Heart right ventricle (tissue), 16 donors: ENCODE measurements at regions not wholly inside any gene's neighbourhood (a gene's known extent, or its start where the extent isn't known, plus 50 kb on each side); places are given as distances from the start of the nearest gene placed in this dataset.
"Not testable (repeated sequence)": the region's sequence is repeated elsewhere in the genome, so short reads cannot be mapped to it uniquely, and the experiment has no call there.

Experiments used
- ATAC-seq, 8 donors: fragments of 200-7000 bp; cut with Tn5 transposase; one replicate each; pipeline ENCODE4 v1.9.1; 2020; ENCODE audit warnings: mild to moderate bottlenecking in 8 of 8, moderate library complexity in 8 of 8, moderate number of reproducible peaks in 1 of 8
- DNase-seq, 2 donors: peaks; one replicate each; pipeline ENCODE4 v3.0.0-alpha.2; 2020
- H3K27ac ChIP-seq, 10 donors: fragments of 200-600 bp; sonication (generic) in 2 of 10; one replicate each; pipeline versions ENCODE4 v1.5.0 to v1.8.0; 2020 to 2022; ENCODE audit warnings: mild to moderate bottlenecking in 3 of 10
- H3K27me3 ChIP-seq, 7 donors: fragments of 200-600 bp; one replicate each; pipeline ENCODE4 v1.8.0; 2021 to 2022; ENCODE audit warnings: mild to moderate bottlenecking in 2 of 7
- H3K36me3 ChIP-seq, 9 donors: fragments of 200-600 bp; sonication (generic) in 1 of 9; one replicate each; pipeline versions ENCODE4 v1.5.0 to v1.8.0; 2020 to 2022; ENCODE audit warnings: mild to moderate bottlenecking in 2 of 9
- H3K4me1 ChIP-seq, 9 donors: fragments of 200-600 bp; sonication (generic) in 1 of 9; one replicate each; pipeline versions ENCODE4 v1.5.0 to v1.8.0; 2020 to 2022; ENCODE audit warnings: mild to moderate bottlenecking in 4 of 9
- H3K4me3 ChIP-seq, 10 donors: fragments of 200-600 bp; sonication (generic) in 2 of 10; one replicate each; pipeline versions ENCODE4 v1.5.0 to v1.8.0; 2020 to 2022; ENCODE audit warnings: mild to moderate bottlenecking in 7 of 10, moderate library complexity in 2 of 10
- H3K9me3 ChIP-seq, 11 donors: fragments of 200-600 bp in 10 of 11; sonication (generic) in 2 of 11; one replicate each; pipeline versions ENCODE4 v1.5.0 to v1.8.0; 2013 to 2022; ENCODE audit warnings: mild to moderate bottlenecking in 2 of 11, control low read depth in 1 of 11, moderate library complexity in 1 of 11
- CTCF ChIP-seq, 9 donors: fragments of 200-600 bp; sonication (generic) in 2 of 9; IDR thresholded peaks; one replicate each; pipeline versions ENCODE4 v1.5.0 to v1.8.0; 2021 to 2022; ENCODE audit warnings: antibody characterized with exemption in 9 of 9, mild to moderate bottlenecking in 5 of 9, moderate library complexity in 1 of 9
- WGBS, 2 donors: extraction: QIAGEN DNeasy Blood & Tissue Kit; methylation state at CpG; one replicate each; pipeline ENCODE4 v1.1.7; 2013; ENCODE audit warnings: inconsistent platforms in 1 of 2; 5-methylcytosine and 5-hydroxymethylcytosine counted together
- intact Hi-C, 10 donors: fragments of 100-400 bp; cut with DNase I; formaldehyde crosslinking; loops; one replicate each; pipeline versions ENCODE4 v1.11.1 to v1.14.2; 2022
- donor health status: Arrhythmogenic right ventricular cardiomyopathy.
- donor health status: ischemic (EF 13 %, LVEDD 7.1; RV severe dilation, severe dysfunction).
- donor health status: healthy with polysubstance abuse.
- donor health status: DM: no; HTN: yes; CAD: no.
- donor health status: DM: no; HTN: no; CAD: no.
- donor health status: ischemic (EF 25% LVEDD 6.9; RV normal size, moderate dysfunction).
- donor health status: ischemic (EF 25% LVEDD 5.7; RV mildly dilated, moderate dysfunction).
- donor health status: healthy.
- donor health status: DM: yes; HTN: yes; CAD: no.
- donor health status: Ischemic cardiomyopathy.
- donor health status: ischemic (EF 35%, LVEDD 5.7; RV mildly dilated, moderate dysfunction).
- donor health status: nonischemic (EF 11% LVEDD 7.7; RV severe dilation, severe dysfunction).
- donor health status: DM: yes; HTN: yes; CAD: no.
- donor health status: PGD.
- donor health status: ischemic (EF 29% LVEDD 5.4; RV normal size, mild dysfunction).
- donor health status: nonischemic (EF 23%, LVEDD 6.1; RV moderate dilation, normal function).

- intact Hi-C loops, ATAC-seq, H3K4me1 ChIP-seq, H3K9me3 ChIP-seq, H3K36me3 ChIP-seq, H3K27ac ChIP-seq, DNase-seq: not testable (repeated sequence)
- Histone ChIP-seq H3K27me3 (peaks cover 0 to 22% (median 8%) of the 10 kb centered on the region in 7 donors), H3K4me3 (peak overlapping the region in 9 of 10 donors; percentile 14 to 44 (median 34))
- 1 to 2% methylated on average over 81 of the region's 85 CpGs for WGBS, 2 donors
These were observed 473.6 kb downstream of the FAM72C start for GRCh38 chr1:143498059-143498749.

GRCh38 chr1:143497374-143497747 is 474.4 kb downstream of the FAM72C start:
- no peak for TF ChIP-seq CTCF (IDR thresholded peaks at IDR 0.05)
- ATAC-seq = no peak

GRCh38 chr1:143496526-143497373 is 475.0 kb downstream of the FAM72C start:
- H3K9me3 ChIP-seq, H3K36me3 ChIP-seq, H3K4me1 ChIP-seq, DNase-seq, ATAC-seq, H3K27ac ChIP-seq, intact Hi-C loops: not testable (repeated sequence)
- 2% methylated on average over 36 of the region's 37 CpGs for WGBS, 2 donors
- H3K27me3 ChIP-seq = peaks cover 0 to 22% (median 8%) of the 10 kb centered on the region in 7 donors
- H3K4me3 ChIP-seq = peak overlapping the region in 7 of 10 donors; percentile 14 to 43 (median 22)

More at GRCh38 chr1:143497374-143497747, 474.4 kb downstream of the FAM72C start:
- DNase-seq = no peak
- Histone ChIP-seq H3K4me3 (peak overlapping the region in 7 of 10 donors; percentile 14 to 43 (median 22)), H3K9me3 (peaks cover 0 to 3% (median 0%) of the 10 kb centered on the region in 11 donors), H3K27me3 (peaks cover 0 to 22% (median 8%) of the 10 kb centered on the region in 7 donors), H3K4me1 (peaks cover 0 to 4% (median 0%) of the 10 kb centered on the region in 9 donors), H3K36me3 (no peaks in the 10 kb centered on the region), H3K27ac (no peak overlapping the region)
- WGBS, 2 donors = 3 to 7% methylated on average over 45 to 48 of the region's 50 CpGs
- intact Hi-C loops = no loop called here
